ENCODE measurements at regions not wholly inside any gene's neighbourhood (a gene's known extent, or its start where the extent isn't known, plus 50 kb on each side); places are given as distances from the start of the nearest gene placed in this dataset.

- ChIA-PET CTCF (no interaction called here), POLR2A (no interaction called here)
- H3K36me3 Mint-ChIP-seq = no peaks in the 10 kb centered on the region
- H3K9me3 ChIP-seq (ENCODE audit: low read length) = no peaks in the 10 kb centered on the region
- no peaks in the 10 kb centered on the region for H3K27me3 Mint-ChIP-seq
- H3K4me1 Mint-ChIP-seq = no peaks in the 10 kb centered on the region
- no peak overlapping the region for H3K27ac ChIP-seq (ENCODE audit: low read depth, low read length)
- H3K4me3 ChIP-seq (ENCODE audit: low read length) = no peak overlapping the region
- no peak for DNase-seq
- H3K36me3 ChIP-seq (ENCODE audit: insufficient read depth, low read length) = no peaks in the 10 kb centered on the region
- no peak overlapping the region for H3K4me3 Mint-ChIP-seq
- H3K9me3 Mint-ChIP-seq = peaks cover 0 to 8% (median 4%) of the 10 kb centered on the region in 5 donors
- no peaks in the 10 kb centered on the region for H3K27me3 ChIP-seq (ENCODE audit: insufficient read depth, low read length, poor library complexity, severe bottlenecking)
- no peaks in the 10 kb centered on the region for H3K4me1 ChIP-seq (ENCODE audit: insufficient read depth, low read length)
- H3K27ac Mint-ChIP-seq = no peak overlapping the region
Measured at GRCh38 chr4:189502841-189503435, 437.7 kb upstream of the FRG1 start.

- ChIA-PET POLR2A (no interaction called here), CTCF (no interaction called here)
- H3K27me3 ChIP-seq (ENCODE audit: insufficient read depth, low read length, poor library complexity, severe bottlenecking) = no peaks in the 10 kb centered on the region
- H3K9me3 ChIP-seq (ENCODE audit: low read length) = no peaks in the 10 kb centered on the region
- Mint-ChIP-seq H3K9me3 (peaks cover 3 to 10% (median 4%) of the 10 kb centered on the region in 5 donors), H3K4me3 (no peak overlapping the region), H3K36me3 (no peaks in the 10 kb centered on the region), H3K27ac (no peak overlapping the region), H3K4me1 (no peaks in the 10 kb centered on the region), H3K27me3 (no peaks in the 10 kb centered on the region)
- no peaks in the 10 kb centered on the region for H3K4me1 ChIP-seq (ENCODE audit: insufficient read depth, low read length)
- no peak for DNase-seq
- no peak overlapping the region for H3K4me3 ChIP-seq (ENCODE audit: low read length)
- H3K27ac ChIP-seq (ENCODE audit: low read depth, low read length) = no peak overlapping the region
- no peaks in the 10 kb centered on the region for H3K36me3 ChIP-seq (ENCODE audit: insufficient read depth, low read length)
Measured at GRCh38 chr4:189504220-189504619, 436.5 kb upstream of the FRG1 start.

- no peak for DNase-seq
Measured at GRCh38 chr4:189505380-189505779, 435.3 kb upstream of the FRG1 start.

GRCh38 chr4:189506080-189506479, 434.6 kb upstream of the FRG1 start:
- no peaks in the 10 kb centered on the region for H3K4me1 Mint-ChIP-seq
- no peaks in the 10 kb centered on the region for H3K36me3 Mint-ChIP-seq
- ChIA-PET POLR2A (no interaction called here), CTCF (no interaction called here)
- no peak for DNase-seq
- no peaks in the 10 kb centered on the region for H3K9me3 ChIP-seq (ENCODE audit: low read length)
- no peaks in the 10 kb centered on the region for H3K4me1 ChIP-seq (ENCODE audit: insufficient read depth, low read length)
- H3K9me3 Mint-ChIP-seq = peaks cover 3 to 12% (median 4%) of the 10 kb centered on the region in 5 donors
- H3K4me3 ChIP-seq (ENCODE audit: low read length) = no peak overlapping the region
- H3K27ac Mint-ChIP-seq = no peak overlapping the region
- no peak overlapping the region for H3K4me3 Mint-ChIP-seq
- H3K27me3 Mint-ChIP-seq = no peaks in the 10 kb centered on the region
- H3K36me3 ChIP-seq (ENCODE audit: insufficient read depth, low read length) = no peaks in the 10 kb centered on the region
- H3K27me3 ChIP-seq (ENCODE audit: insufficient read depth, low read length, poor library complexity, severe bottlenecking) = no peaks in the 10 kb centered on the region
- H3K27ac ChIP-seq (ENCODE audit: low read depth, low read length) = no peak overlapping the region

More at GRCh38 chr4:189505380-189505779, 435.3 kb upstream of the FRG1 start:
- ChIA-PET POLR2A (no interaction called here), CTCF (no interaction called here)
- Histone ChIP-seq H3K4me3 (ENCODE audit: low read length) (no peak overlapping the region), H3K9me3 (ENCODE audit: low read length) (no peaks in the 10 kb centered on the region), H3K27me3 (ENCODE audit: insufficient read depth, low read length, poor library complexity, severe bottlenecking) (no peaks in the 10 kb centered on the region), H3K4me1 (ENCODE audit: insufficient read depth, low read length) (no peaks in the 10 kb centered on the region), H3K36me3 (ENCODE audit: insufficient read depth, low read length) (no peaks in the 10 kb centered on the region), H3K27ac (ENCODE audit: low read depth, low read length) (no peak overlapping the region)
- Mint-ChIP-seq H3K4me1 (no peaks in the 10 kb centered on the region), H3K36me3 (no peaks in the 10 kb centered on the region), H3K4me3 (no peak overlapping the region), H3K9me3 (peaks cover 3 to 12% (median 4%) of the 10 kb centered on the region in 5 donors), H3K27ac (peak overlapping the region in 1 of 8 donors; percentile 63), H3K27me3 (no peaks in the 10 kb centered on the region)

- Mint-ChIP-seq H3K36me3 (no peaks in the 10 kb centered on the region), H3K27ac (no peak overlapping the region), H3K4me3 (no peak overlapping the region), H3K4me1 (no peaks in the 10 kb centered on the region), H3K27me3 (no peaks in the 10 kb centered on the region), H3K9me3 (peaks cover 3 to 12% (median 4%) of the 10 kb centered on the region in 5 donors)
- POLR2A ChIA-PET = no interaction called here
- Histone ChIP-seq H3K27me3 (ENCODE audit: insufficient read depth, low read length, poor library complexity, severe bottlenecking) (no peaks in the 10 kb centered on the region), H3K9me3 (ENCODE audit: low read length) (no peaks in the 10 kb centered on the region), H3K36me3 (ENCODE audit: insufficient read depth, low read length) (no peaks in the 10 kb centered on the region), H3K4me1 (ENCODE audit: insufficient read depth, low read length) (no peaks in the 10 kb centered on the region), H3K27ac (ENCODE audit: low read depth, low read length) (no peak overlapping the region), H3K4me3 (ENCODE audit: low read length) (no peak overlapping the region)
- DNase-seq = no peak
- CTCF ChIA-PET = no interaction called here
Measured at GRCh38 chr4:189507060-189507459, 433.6 kb upstream of the FRG1 start.

GRCh38 chr4:189510601-189511000, 430.1 kb upstream of the FRG1 start:
- Histone ChIP-seq H3K4me1 (ENCODE audit: insufficient read depth, low read length) (no peaks in the 10 kb centered on the region), H3K9me3 (ENCODE audit: low read length) (no peaks in the 10 kb centered on the region), H3K27ac (ENCODE audit: low read depth, low read length) (no peak overlapping the region), H3K27me3 (ENCODE audit: insufficient read depth, low read length, poor library complexity, severe bottlenecking) (no peaks in the 10 kb centered on the region), H3K4me3 (ENCODE audit: low read length) (no peak overlapping the region), H3K36me3 (ENCODE audit: insufficient read depth, low read length) (no peaks in the 10 kb centered on the region)
- Mint-ChIP-seq H3K27me3 (peaks cover 0 to 1% of the 10 kb centered on the region in 2 donors), H3K36me3 (no peaks in the 10 kb centered on the region), H3K4me3 (no peak overlapping the region), H3K9me3 (peaks cover 0 to 9% (median 0%) of the 10 kb centered on the region in 5 donors), H3K27ac (no peak overlapping the region), H3K4me1 (no peaks in the 10 kb centered on the region)
- ChIA-PET POLR2A (no interaction called here), CTCF (no interaction called here)
- no peak for DNase-seq

- Mint-ChIP-seq H3K27ac (no peak overlapping the region), H3K27me3 (peaks cover 0 to 1% of the 10 kb centered on the region in 2 donors), H3K36me3 (no peaks in the 10 kb centered on the region), H3K4me3 (no peak overlapping the region), H3K4me1 (no peaks in the 10 kb centered on the region), H3K9me3 (peaks cover 0 to 8% (median 2%) of the 10 kb centered on the region in 5 donors)
- Histone ChIP-seq H3K36me3 (ENCODE audit: insufficient read depth, low read length) (no peaks in the 10 kb centered on the region), H3K27me3 (ENCODE audit: insufficient read depth, low read length, poor library complexity, severe bottlenecking) (no peaks in the 10 kb centered on the region), H3K4me3 (ENCODE audit: low read length) (no peak overlapping the region), H3K9me3 (ENCODE audit: low read length) (no peaks in the 10 kb centered on the region), H3K27ac (ENCODE audit: low read depth, low read length) (no peak overlapping the region), H3K4me1 (ENCODE audit: insufficient read depth, low read length) (no peaks in the 10 kb centered on the region)
- no peak for DNase-seq
- ChIA-PET CTCF (no interaction called here), POLR2A (no interaction called here)
Measured at GRCh38 chr4:189511581-189511980, 429.1 kb upstream of the FRG1 start.

GRCh38 chr4:189513421-189513820, 427.3 kb upstream of the FRG1 start:
- no peak for DNase-seq
- no peaks in the 10 kb centered on the region for H3K9me3 ChIP-seq (ENCODE audit: low read length)
- no peak overlapping the region for H3K4me3 ChIP-seq (ENCODE audit: low read length)
- no peaks in the 10 kb centered on the region for H3K4me1 Mint-ChIP-seq
- no peak overlapping the region for H3K4me3 Mint-ChIP-seq
- H3K4me1 ChIP-seq (ENCODE audit: insufficient read depth, low read length) = no peaks in the 10 kb centered on the region
- ChIA-PET POLR2A (no interaction called here), CTCF (no interaction called here)
- H3K9me3 Mint-ChIP-seq = peaks cover 0 to 7% (median 0%) of the 10 kb centered on the region in 5 donors
- no peaks in the 10 kb centered on the region for H3K27me3 ChIP-seq (ENCODE audit: insufficient read depth, low read length, poor library complexity, severe bottlenecking)
- H3K36me3 Mint-ChIP-seq = no peaks in the 10 kb centered on the region
- no peak overlapping the region for H3K27ac Mint-ChIP-seq
- peaks cover 0 to 1% of the 10 kb centered on the region in 2 donors for H3K27me3 Mint-ChIP-seq
- H3K36me3 ChIP-seq (ENCODE audit: insufficient read depth, low read length) = no peaks in the 10 kb centered on the region
- no peak overlapping the region for H3K27ac ChIP-seq (ENCODE audit: low read depth, low read length)

- Mint-ChIP-seq H3K4me1 (no peaks in the 10 kb centered on the region), H3K27ac (no peak overlapping the region), H3K36me3 (no peaks in the 10 kb centered on the region), H3K9me3 (peaks cover 0 to 7% (median 0%) of the 10 kb centered on the region in 5 donors), H3K4me3 (peak overlapping the region in 1 of 7 donors; percentile 27), H3K27me3 (peaks cover 0 to 1% of the 10 kb centered on the region in 2 donors)
- no peaks in the 10 kb centered on the region for H3K36me3 ChIP-seq (ENCODE audit: insufficient read depth, low read length)
- no peaks in the 10 kb centered on the region for H3K9me3 ChIP-seq (ENCODE audit: low read length)
- no peak overlapping the region for H3K4me3 ChIP-seq (ENCODE audit: low read length)
- ChIA-PET CTCF (no interaction called here), POLR2A (no interaction called here)
- H3K4me1 ChIP-seq (ENCODE audit: insufficient read depth, low read length) = no peaks in the 10 kb centered on the region
- DNase-seq = no peak
- H3K27ac ChIP-seq (ENCODE audit: low read depth, low read length) = no peak overlapping the region
- no peaks in the 10 kb centered on the region for H3K27me3 ChIP-seq (ENCODE audit: insufficient read depth, low read length, poor library complexity, severe bottlenecking)
Measured at GRCh38 chr4:189514209-189514608, 426.5 kb upstream of the FRG1 start.

All from CD8-positive, alpha-beta memory T cell (primary cell).